GM21423 (cell line): ENCODE measurements at regions not wholly inside any gene's neighbourhood (a gene's known extent, or its start where the extent isn't known, plus 50 kb on each side); places are given as distances from the start of the nearest gene placed in this dataset.
"Not testable (repeated sequence)": the region's sequence is repeated elsewhere in the genome, so short reads cannot be mapped to it uniquely, and the experiment has no call there.

Experiments
- ATAC-seq: cut with Tn5 transposase; IDR thresholded peaks from one replicate; pipeline ENCODE4 v1.9.1; 2021; ENCODE audit warnings: mild to moderate bottlenecking, moderate library complexity; ENCODE audit not compliant: unreplicated experiment

- ATAC-seq: peak; percentile 53
Observed at GRCh38 chrX:65451663-65452062, 82.9 kb downstream of the LAS1L start.

GRCh38 chrX:65420154-65420553 lies 114.4 kb downstream of the LAS1L start:
- no peak for ATAC-seq

DNA sequence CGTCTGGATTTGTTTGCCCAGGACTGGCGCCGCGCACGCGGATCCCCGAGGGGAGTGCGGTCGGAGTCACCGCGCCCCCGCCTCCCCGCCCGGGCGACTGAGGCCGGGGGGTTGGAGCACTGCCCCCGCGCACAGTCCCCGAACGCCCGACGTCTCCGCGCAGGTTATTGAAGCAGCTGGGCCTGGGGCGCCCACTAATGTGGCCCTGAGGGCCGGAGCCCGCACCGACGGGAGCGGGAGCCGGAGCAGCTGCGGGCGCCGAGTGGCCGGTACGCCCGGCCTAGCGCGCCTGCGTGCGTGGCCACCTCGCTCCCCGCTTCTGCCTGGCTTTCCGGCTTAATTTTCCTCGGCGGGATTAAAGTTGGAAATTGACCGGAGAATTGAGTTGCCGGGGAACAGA lies 126.9 kb downstream of the LAS1L start:
- not testable (repeated sequence) for ATAC-seq

DNA sequence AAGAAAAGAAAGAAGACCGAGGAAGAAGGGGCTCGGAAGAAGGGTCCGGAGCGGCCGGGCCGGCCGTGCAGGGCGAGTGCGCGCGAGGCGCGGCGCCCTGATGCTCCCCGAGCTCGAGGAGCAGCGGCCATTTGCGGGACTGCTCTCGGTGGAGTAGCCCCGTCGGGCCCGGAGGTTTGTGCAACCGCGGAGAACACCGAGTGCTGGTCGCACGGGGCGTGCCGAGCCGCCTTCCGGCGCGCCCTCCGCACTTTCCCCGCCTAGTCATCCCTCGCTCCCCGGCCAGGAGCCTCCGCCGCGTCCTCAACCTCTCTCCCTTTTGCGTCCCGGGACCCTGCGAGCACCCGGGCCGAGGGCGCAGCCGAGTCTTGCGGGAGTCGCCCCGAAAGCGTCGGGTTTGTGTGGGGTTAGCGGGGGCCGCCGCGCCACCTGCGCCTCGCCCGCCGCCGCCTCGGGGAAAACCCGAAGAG lies 127.4 kb downstream of the LAS1L start:
- no peak for ATAC-seq

- ATAC-seq: no peak
Observed at GRCh38 chrX:65406532-65406931, 128.1 kb downstream of the LAS1L start.

GRCh38 chrX:65392284-65392683 lies 142.3 kb downstream of the LAS1L start:
- no peak for ATAC-seq

DNA sequence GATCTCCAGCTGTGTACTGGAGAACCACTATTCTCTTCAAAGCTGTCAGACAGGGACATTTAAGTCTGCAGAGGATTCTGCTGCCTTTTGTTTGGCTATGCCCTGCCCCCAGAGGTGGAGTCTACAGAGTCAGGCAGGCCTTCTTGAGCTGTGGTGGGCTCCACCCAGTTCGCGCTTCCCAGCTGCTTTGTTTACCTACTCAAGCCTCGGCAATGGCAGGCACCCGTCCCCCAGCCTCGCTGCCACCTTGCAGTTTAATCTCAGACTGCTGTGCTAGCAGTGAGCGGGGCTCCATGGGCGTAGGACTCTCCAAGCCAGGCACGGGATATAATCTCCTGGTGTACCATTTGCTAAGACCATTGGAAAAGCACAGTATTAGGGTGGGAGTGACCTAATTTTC lies 145.5 kb downstream of the LAS1L start:
- not testable (repeated sequence) for ATAC-seq
